ENCODE measurements at regions not wholly inside any gene's neighbourhood (a gene's known extent, or its start where the extent isn't known, plus 50 kb on each side); places are given as distances from the start of the nearest gene placed in this dataset.

- TF ChIP-seq PATZ1 (CRISPR knock-in tag; IDR thresholded peaks at IDR 0.05): peak; percentile 77
- 0 out of 2 replicates have a peak, but pooled peaks have one; percentile 33 for TF ChIP-seq TFDP2 (CRISPR knock-in tag; IDR thresholded peaks at IDR 0.05)
- TF ChIP-seq ZBTB4 (CRISPR knock-in tag; IDR thresholded peaks at IDR 0.05; ENCODE audit: borderline replicate concordance): peak; percentile 81; the same call in 1 of the 2 replicates
- TF ChIP-seq ZNF703 (CRISPR knock-in tag; IDR thresholded peaks at IDR 0.05; ENCODE audit: borderline replicate concordance): no peak; the same call in 1 of the 2 replicates
- TF ChIP-seq ZSCAN31 (CRISPR knock-in tag; IDR thresholded peaks at IDR 0.05; ENCODE audit: low read depth): peak; percentile 92
- TF ChIP-seq POLR2A (IDR thresholded peaks at IDR 0.05; ENCODE audit: insufficient read depth in 1 of 2, low read depth in 2 of 2, low read length in 2 of 2): peak; percentile 61 to 81
- TF ChIP-seq ZNF431 (CRISPR knock-in tag; IDR thresholded peaks at IDR 0.05; ENCODE audit: borderline replicate concordance, low read depth): 0 out of 2 replicates have a peak, but pooled peaks have one; percentile 69
- no peak for TF ChIP-seq SUZ12 (IDR thresholded peaks at IDR 0.05; ENCODE audit: low read depth, low read length)
- peak; percentile 91 for TF ChIP-seq ZMYM4 (CRISPR knock-in tag; IDR thresholded peaks at IDR 0.05)
- TF ChIP-seq ZHX1 (CRISPR knock-in tag; IDR thresholded peaks at IDR 0.05; ENCODE audit: low read depth): no peak; the same call in 1 of the 2 replicates
- no peak for TF ChIP-seq NFIB (CRISPR knock-in tag; IDR thresholded peaks at IDR 0.05; ENCODE audit: borderline replicate concordance)
- TF ChIP-seq ZNF260 (CRISPR knock-in tag; IDR thresholded peaks at IDR 0.05; ENCODE audit: borderline replicate concordance, low read depth): no peak
- no peak for TF ChIP-seq ZNF782 (CRISPR knock-in tag; IDR thresholded peaks at IDR 0.05; ENCODE audit: borderline replicate concordance)
- no peak for TF ChIP-seq PLRG1 (conservative IDR thresholded peaks at IDR 0.05)
- TF ChIP-seq BRF2 (CRISPR knock-in tag; IDR thresholded peaks at IDR 0.05): peak; percentile 91
These were observed 96.6 kb upstream of the AKIRIN2 start (continued) for GRCh38 chr6:87798393-87799278.
